Left ventricle myocardium inferior (tissue), 1 donor: ENCODE measurements at regions not wholly inside any gene's neighbourhood (a gene's known extent, or its start where the extent isn't known, plus 50 kb on each side); places are given as distances from the start of the nearest gene placed in this dataset.
A peak's percentile ranks its signal among the peaks of the same experiment; 100 is the strongest.

Experiments used
- DNase-seq: peaks from one replicate; pipeline ENCODE4 v3.0.0-alpha.2; 2020
- H3K27ac ChIP-seq: fragments of 200-600 bp; replicated peaks from 2 replicates; pipeline ENCODE4 v1.8.0; 2021
- H3K27me3 ChIP-seq: fragments of 200-600 bp; 2 replicates; pipeline ENCODE4 v1.8.0; 2021; ENCODE audit warnings: low read depth
- H3K36me3 ChIP-seq: fragments of 200-600 bp; 2 replicates; pipeline ENCODE4 v1.8.0; 2021
- H3K4me1 ChIP-seq: fragments of 200-600 bp; 2 replicates; pipeline ENCODE4 v1.8.0; 2021
- H3K4me3 ChIP-seq: fragments of 200-600 bp; 2 replicates; pipeline ENCODE4 v1.8.0; 2021; ENCODE audit warnings: mild to moderate bottlenecking, moderate library complexity
- H3K9me3 ChIP-seq: fragments of 200-600 bp; replicated peaks from 2 replicates; pipeline ENCODE4 v1.8.0; 2021
- CTCF ChIP-seq: fragments of 200-600 bp; IDR thresholded peaks from 2 replicates; pipeline ENCODE4 v1.8.0; 2021; ENCODE audit warnings: antibody characterized with exemption, mild to moderate bottlenecking, borderline replicate concordance
- intact Hi-C: fragments of 100-400 bp; cut with micrococcal nuclease; formaldehyde crosslinking; loops from one replicate; pipeline ENCODE4 v1.11.0; 2022
- donor health status: DM: no; HTN: yes; CAD: no; lungs with severe emphysema.

- intact Hi-C loops = no loop called here
- H3K36me3 ChIP-seq = no peaks in the 10 kb centered on the region
- H3K27me3 ChIP-seq = no peaks in the 10 kb centered on the region
- TF ChIP-seq CTCF = no peak
- DNase-seq = no peak
- peaks cover 24% of the 10 kb centered on the region for H3K4me1 ChIP-seq
- no peak overlapping the region for H3K4me3 ChIP-seq
- no peak overlapping the region for H3K27ac ChIP-seq
- H3K9me3 ChIP-seq = no peaks in the 10 kb centered on the region
These were observed 142.0 kb downstream of the NOC3L start for GRCh38 chr10:94220717-94221116.

DNA sequence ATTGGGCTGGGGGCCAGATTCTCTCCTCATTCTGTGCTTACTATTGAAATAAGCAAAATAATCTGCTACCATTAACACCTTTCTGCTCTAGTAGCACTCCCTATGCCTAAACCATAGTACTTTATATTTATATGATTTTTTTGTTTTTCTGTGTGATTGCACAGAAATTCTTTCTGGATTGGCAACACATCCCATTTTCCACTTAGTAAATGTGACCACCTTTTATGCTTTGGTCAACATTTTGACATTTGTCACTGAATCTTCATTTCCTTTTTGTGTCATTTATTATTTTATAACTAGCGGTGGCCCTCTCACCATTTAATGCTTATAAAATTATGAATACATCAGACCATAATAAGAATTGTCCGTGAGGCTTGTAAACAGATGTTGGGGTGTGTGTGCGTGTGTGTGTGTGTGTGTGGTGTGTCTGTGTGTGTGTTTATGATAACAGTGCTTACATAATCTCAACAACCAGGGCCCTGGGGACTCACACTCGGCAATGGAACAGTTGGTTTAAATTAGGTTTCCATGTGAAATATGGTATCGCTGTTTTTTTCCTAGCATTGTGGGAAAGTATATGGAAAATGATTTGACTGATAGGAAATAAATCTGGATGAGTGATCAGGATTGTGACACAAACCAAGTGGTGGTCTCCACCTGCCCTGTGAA, 138.9 kb downstream of the NOC3L start:
- no peaks in the 10 kb centered on the region for H3K36me3 ChIP-seq
- H3K4me1 ChIP-seq = peaks cover 25% of the 10 kb centered on the region
- intact Hi-C loops = no loop called here
- H3K9me3 ChIP-seq = no peaks in the 10 kb centered on the region
- no peak overlapping the region for H3K4me3 ChIP-seq
- TF ChIP-seq CTCF = no peak
- DNase-seq = peak; percentile 53
- H3K27ac ChIP-seq = peak overlapping the region; percentile 63
- no peaks in the 10 kb centered on the region for H3K27me3 ChIP-seq

GRCh38 chr10:94224656-94225055, 138.1 kb downstream of the NOC3L start:
- H3K27me3 ChIP-seq = no peaks in the 10 kb centered on the region
- intact Hi-C loops = no loop called here
- no peak overlapping the region for H3K4me3 ChIP-seq
- no peak for DNase-seq
- no peaks in the 10 kb centered on the region for H3K36me3 ChIP-seq
- H3K9me3 ChIP-seq = no peaks in the 10 kb centered on the region
- peak overlapping the region; percentile 58 for H3K27ac ChIP-seq
- H3K4me1 ChIP-seq = peaks cover 25% of the 10 kb centered on the region
- TF ChIP-seq CTCF = no peak

GRCh38 chr10:94225589-94225988, 137.2 kb downstream of the NOC3L start:
- H3K27ac ChIP-seq = peak overlapping the region; percentile 58
- H3K27me3 ChIP-seq = no peaks in the 10 kb centered on the region
- no peak overlapping the region for H3K4me3 ChIP-seq
- peak; percentile 28 for TF ChIP-seq CTCF
- intact Hi-C loops = no loop called here
- H3K9me3 ChIP-seq = no peaks in the 10 kb centered on the region
- H3K4me1 ChIP-seq = peaks cover 25% of the 10 kb centered on the region
- no peak for DNase-seq
- H3K36me3 ChIP-seq = no peaks in the 10 kb centered on the region

DNA sequence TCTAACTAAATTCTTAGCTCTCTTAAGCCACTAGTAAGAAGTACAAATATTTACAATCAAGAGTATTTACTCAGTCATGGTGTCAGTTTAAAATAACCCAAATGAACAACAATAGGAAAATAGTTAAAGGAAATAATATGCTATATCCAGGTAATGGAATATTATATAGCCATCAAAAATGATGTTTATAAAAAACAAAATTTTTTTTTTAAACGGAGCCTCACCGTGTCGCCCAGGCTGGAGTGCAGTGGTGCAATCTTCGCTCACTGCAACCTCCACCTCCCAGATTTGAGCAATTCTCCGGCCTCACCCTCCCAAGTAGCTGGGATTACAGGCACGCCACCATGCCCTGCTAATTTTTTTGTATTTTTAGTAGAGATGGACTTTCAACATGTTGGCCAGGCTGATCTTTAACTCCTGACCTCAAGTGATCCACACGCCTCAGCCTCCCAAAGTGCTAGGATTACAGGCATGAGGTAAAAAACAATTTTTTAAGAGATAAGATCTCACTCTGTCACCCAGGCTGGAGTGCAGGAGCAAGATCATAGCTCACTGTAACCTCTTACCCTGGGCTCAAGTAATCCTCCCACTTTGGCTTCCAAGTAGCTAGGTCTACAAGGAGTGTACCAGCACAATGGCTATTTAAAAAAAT, 132.5 kb downstream of the NOC3L start:
- H3K4me3 ChIP-seq = no peak overlapping the region

More for the DNA sequence above, 132.5 kb downstream of the NOC3L start:
- intact Hi-C loops = no loop called here
- Histone ChIP-seq H3K4me1 (peaks cover 8% of the 10 kb centered on the region), H3K27ac (no peak overlapping the region), H3K27me3 (no peaks in the 10 kb centered on the region), H3K36me3 (peaks cover 14% of the 10 kb centered on the region), H3K9me3 (no peaks in the 10 kb centered on the region)
- no peak for TF ChIP-seq CTCF
- no peak for DNase-seq
